Spleen (tissue), 7 donors: ENCODE measurements at regions not wholly inside any gene's neighbourhood (a gene's known extent, or its start where the extent isn't known, plus 50 kb on each side); places are given as distances from the start of the nearest gene placed in this dataset.

Source experiments
- CTCF ChIP-seq, 11 experiments: fragments of 200-600 bp in 7 of 11; fragments of 450-650 bp in 4 of 11; sonication (generic) in 4 of 11; IDR thresholded peaks in 8 of 11; conservative IDR thresholded peaks in 3 of 11; 1 replicate in 7 of 11; 2 replicates in 4 of 11; pipeline versions ENCODE4 v1.4.0 to v1.8.0; 2016 to 2021; ENCODE audit warnings: antibody characterized with exemption in 11 of 11, inconsistent platforms in 4 of 11, mild to moderate bottlenecking in 1 of 11
- POLR2A ChIP-seq, 3 donors: fragments of 450-650 bp; IDR thresholded peaks; one replicate each; pipeline ENCODE4 v1.5.1; 2017; ENCODE audit warnings: antibody characterized with exemption in 3 of 3, mild to moderate bottlenecking in 1 of 3
- donor health status: DM: no; HTN: no; CAD: no; lungs with moderate emphysema.
- donor health status: DM: no; HTN: no; CAD: no.
- donor health status: DM: no; HTN: no; CAD: no.

- no peak for TF ChIP-seq POLR2A (IDR thresholded peaks at IDR 0.05)
- TF ChIP-seq CTCF (IDR thresholded peaks at IDR 0.05 in 8 of 11, conservative IDR thresholded peaks at IDR 0.05 in 3 of 11), result no peak
Observed at GRCh38 chr2:138307099-138307498, 194.5 kb upstream of the SPOPL start.
